Activated CD4-positive, alpha-beta T cell treated with anti-CD3 and anti-CD28 coated beads, Interleukin-2, Interleukin-4, amounts not matched to agents 100 ng/mL and 50 ng/mL, durations not matched to agents 16 hours and 8 hours (primary cell): ENCODE measurements at regions not wholly inside any gene's neighbourhood (a gene's known extent, or its start where the extent isn't known, plus 50 kb on each side); places are given as distances from the start of the nearest gene placed in this dataset.
"Not testable (repeated sequence)": the region's sequence is repeated elsewhere in the genome, so short reads cannot be mapped to it uniquely, and the experiment has no call there.

ENCODE experiments used
- DNase-seq: peaks from one replicate; pipeline ENCODE4 v3.0.0-alpha.2; 2020; ENCODE audit warnings: low spot score

- DNase-seq: no peak
Observed at GRCh38 chr5:152694231-152694630, 289.2 kb upstream of the NMUR2 start.

GRCh38 chr5:152701305-152701949, 296.3 kb upstream of the NMUR2 start:
- DNase-seq: no peak

GRCh38 chr5:152704286-152704685, 299.2 kb upstream of the NMUR2 start:
- DNase-seq: no peak

GRCh38 chr5:152711801-152712388, 306.8 kb upstream of the NMUR2 start:
- no peak for DNase-seq

- DNase-seq: no peak
Observed at GRCh38 chr5:152717393-152717792, 312.3 kb upstream of the NMUR2 start.

- no peak for DNase-seq
Observed at GRCh38 chr5:152723482-152723881, 318.4 kb upstream of the NMUR2 start.

- no peak for DNase-seq
Observed at GRCh38 chr5:152730176-152730575, 325.1 kb upstream of the NMUR2 start.

- DNase-seq: no peak
Observed at GRCh38 chr5:152736906-152737305, 331.8 kb upstream of the NMUR2 start.

- DNase-seq: no peak
Observed at GRCh38 chr5:152739916-152740315, 334.8 kb upstream of the NMUR2 start.

- not testable (repeated sequence) for DNase-seq
Observed at GRCh38 chr5:152741126-152741525, 336.0 kb upstream of the NMUR2 start.

- DNase-seq: not testable (repeated sequence)
Observed at GRCh38 chr5:152787709-152788217, 382.7 kb upstream of the NMUR2 start.

- no peak for DNase-seq
Observed at GRCh38 chr5:152801886-152802285, 396.8 kb upstream of the NMUR2 start.

- no peak for DNase-seq
Observed at GRCh38 chr5:152804179-152804578, 399.1 kb upstream of the NMUR2 start.

- DNase-seq: no peak
Observed at GRCh38 chr5:152811988-152812387, 406.9 kb upstream of the NMUR2 start.

GRCh38 chr5:152813526-152813925, 408.4 kb upstream of the NMUR2 start:
- no peak for DNase-seq

- DNase-seq: no peak
Observed at GRCh38 chr5:152819891-152820290, 414.8 kb upstream of the NMUR2 start.

- DNase-seq: no peak
Observed at GRCh38 chr5:152824316-152824715, 419.2 kb upstream of the NMUR2 start.

GRCh38 chr5:152838241-152838786, 433.2 kb upstream of the NMUR2 start:
- no peak for DNase-seq

GRCh38 chr5:152844713-152845112, 439.6 kb upstream of the NMUR2 start:
- DNase-seq: no peak

- no peak for DNase-seq
Observed at GRCh38 chr5:152853361-152853760, 448.3 kb upstream of the NMUR2 start.

- no peak for DNase-seq
Observed at GRCh38 chr5:152855441-152855840, 450.4 kb upstream of the NMUR2 start.

- no peak for DNase-seq
Observed at GRCh38 chr5:152861231-152861630, 456.2 kb upstream of the NMUR2 start.

- DNase-seq: no peak
Observed at GRCh38 chr5:152864447-152864846, 459.4 kb upstream of the NMUR2 start.

- no peak for DNase-seq
Observed at GRCh38 chr5:152864991-152865390, 459.9 kb upstream of the NMUR2 start.
